NCI-H2196 treated with DMSO at 0.1 percent for 48 hours (cell line): ENCODE measurements at regions not wholly inside any gene's neighbourhood (a gene's known extent, or its start where the extent isn't known, plus 50 kb on each side); places are given as distances from the start of the nearest gene placed in this dataset.

Experiments used
- DNase-seq: peaks from one replicate; lab custom pipeline; 2025; ENCODE audit not compliant: unreplicated experiment; lab: John Stamatoyannopoulos, UW

GRCh38 chrX:68897118-68897945, 68.5 kb downstream of the EFNB1 start:
- no peak for DNase-seq

DNA sequence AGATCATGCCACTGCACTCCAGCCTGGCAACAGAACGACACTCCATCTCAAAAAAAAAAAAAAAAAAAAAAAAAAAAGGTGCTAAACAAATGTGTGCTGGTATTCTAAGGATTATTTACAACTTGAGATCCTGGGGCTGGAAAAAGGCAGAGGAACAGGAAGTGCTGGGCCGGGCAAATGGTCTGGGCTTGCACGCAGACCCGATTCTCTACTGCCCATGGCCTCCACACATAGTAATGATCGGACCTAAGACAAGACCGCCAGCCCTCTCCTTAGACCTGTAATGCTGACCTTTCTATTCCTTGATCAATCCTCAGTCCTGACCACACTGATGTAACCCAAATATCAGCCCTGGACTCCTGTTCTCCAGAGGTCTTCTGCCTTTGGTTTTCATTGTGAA, 67.8 kb downstream of the EFNB1 start:
- DNase-seq, result no peak

DNA sequence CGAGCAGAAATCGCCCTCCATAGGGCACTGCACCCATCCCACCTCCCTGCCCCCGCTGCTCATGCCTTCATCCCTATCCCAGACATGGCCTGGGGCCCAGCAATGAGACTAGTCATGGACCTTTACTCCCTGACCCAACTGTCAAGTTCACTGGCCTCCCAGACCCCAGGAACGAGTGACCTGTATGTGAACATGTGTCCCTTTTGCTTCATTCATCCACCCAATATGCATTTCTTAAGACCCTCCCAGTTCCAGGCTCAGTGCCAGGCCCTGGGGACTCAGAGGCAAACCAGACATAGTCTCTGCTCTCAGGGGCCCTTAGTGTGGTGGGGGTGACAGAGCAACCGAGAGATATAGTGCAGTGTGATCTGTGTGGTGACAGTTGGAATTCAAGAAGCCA, 67.0 kb downstream of the EFNB1 start:
- no peak for DNase-seq

- no peak for DNase-seq
Observed at GRCh38 chrX:68895341-68895755, 66.5 kb downstream of the EFNB1 start.

DNA sequence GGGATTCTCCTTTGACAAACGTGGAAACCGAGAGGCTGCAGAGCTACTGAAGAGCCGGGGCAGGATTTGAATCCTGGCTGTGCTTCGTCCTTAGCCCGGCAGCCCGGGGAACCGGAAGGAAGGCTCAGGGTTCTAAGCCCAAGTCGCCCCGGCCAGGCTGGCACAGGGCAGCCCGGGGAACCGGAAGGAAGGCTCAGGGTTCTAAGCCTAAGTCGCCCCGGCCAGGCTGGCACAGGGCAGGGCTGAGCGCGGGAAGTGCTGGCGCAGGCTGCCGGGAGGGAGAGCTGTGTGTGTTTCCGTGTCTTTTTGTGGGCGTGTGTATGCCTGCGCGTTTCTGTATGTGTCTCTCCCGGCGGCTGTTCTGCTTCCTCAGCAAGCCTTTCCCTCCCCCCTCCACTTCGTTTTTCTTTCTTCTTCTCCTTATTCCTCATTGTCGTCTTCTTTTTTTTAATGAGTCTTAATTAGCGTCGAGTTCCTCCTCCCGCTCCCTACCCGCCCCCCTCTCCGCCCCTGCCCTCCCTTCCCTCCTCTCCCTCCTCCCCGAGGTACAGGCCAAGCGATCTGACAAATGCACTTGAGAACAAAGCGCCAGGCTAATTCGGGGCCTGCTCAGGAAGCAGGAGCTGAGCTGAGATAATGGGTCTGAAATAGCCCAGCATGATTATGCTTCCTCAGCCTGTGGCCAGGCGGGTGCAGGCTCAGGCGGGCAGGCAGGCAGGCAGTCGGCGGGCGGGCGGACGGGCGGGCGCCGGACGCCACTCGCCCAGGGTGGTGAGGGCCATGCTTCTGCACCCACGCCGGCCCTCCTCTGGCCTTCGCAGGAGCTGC, 65.9 kb downstream of the EFNB1 start:
- DNase-seq, result peak; percentile 33

- DNase-seq, result no peak
Observed at GRCh38 chrX:68894142-68894512, 65.3 kb downstream of the EFNB1 start.

DNA sequence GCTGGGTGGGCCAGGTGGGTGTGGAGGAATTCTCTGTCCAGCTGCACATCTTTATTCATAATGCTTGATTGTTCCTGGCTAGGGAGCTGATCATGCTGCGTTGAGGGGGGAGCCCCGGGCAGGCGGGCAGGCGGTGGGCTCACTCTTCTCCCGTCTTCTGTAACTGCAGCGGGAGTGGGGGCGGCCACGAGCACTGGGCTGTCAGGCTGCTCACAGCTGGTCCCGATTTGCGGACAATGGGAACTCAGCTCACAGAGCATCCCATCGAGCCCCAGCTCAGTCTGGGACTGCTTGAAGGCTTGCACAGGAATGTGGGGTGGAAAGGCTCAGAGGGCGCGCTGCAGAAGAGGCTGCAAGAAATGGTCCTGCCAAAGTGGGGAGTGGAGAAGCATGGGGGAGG, 63.8 kb downstream of the EFNB1 start:
- DNase-seq, result no peak

- DNase-seq, result no peak
Observed at GRCh38 chrX:68892134-68892533, 63.3 kb downstream of the EFNB1 start.
